Breast epithelium (tissue), 4 donors: ENCODE measurements at regions not wholly inside any gene's neighbourhood (a gene's known extent, or its start where the extent isn't known, plus 50 kb on each side); places are given as distances from the start of the nearest gene placed in this dataset.

Experiments
- DNase-seq, 2 donors: peaks; one replicate each; pipeline ENCODE4 v3.0.0-alpha.2; 2019; ENCODE audit warnings: low spot score in 2 of 2
- H3K27ac ChIP-seq, 2 donors: fragments of 200-600 bp; sonication (generic) in 1 of 2; one replicate each; pipeline ENCODE4 v1.5.1; 2016 to 2019; ENCODE audit warnings: mild to moderate bottlenecking in 1 of 2
- H3K27me3 ChIP-seq, 2 donors: fragments of 200-600 bp; sonication (generic) in 1 of 2; one replicate each; pipeline versions ENCODE4 v1.5.1 to v1.6.0; 2017 to 2019; ENCODE audit warnings: control low read depth in 1 of 2, mild to moderate bottlenecking in 1 of 2
- H3K36me3 ChIP-seq: fragments of 200-600 bp; one replicate; pipeline ENCODE4 v1.5.1; 2019
- H3K4me1 ChIP-seq, 2 donors: fragments of 200-600 bp; sonication (generic); one replicate each; pipeline ENCODE4 v1.5.1; 2016 to 2019; ENCODE audit warnings: control low read depth in 1 of 2
- H3K4me3 ChIP-seq, 3 donors: fragments of 200-600 bp; sonication (generic); 1 replicate in 2 of 3; 2 replicates in 1 of 3; pipeline ENCODE4 v1.5.1; 2016 to 2019; ENCODE audit warnings: mild to moderate bottlenecking in 3 of 3, moderate library complexity in 2 of 3
- H3K9me3 ChIP-seq, 2 donors: fragments of 200-600 bp; sonication (generic) in 1 of 2; one replicate each; pipeline ENCODE4 v1.5.1; 2016 to 2019; ENCODE audit warnings: control low read depth in 1 of 2
- CTCF ChIP-seq, 3 donors: fragments of 450-650 bp; IDR thresholded peaks; one replicate each; pipeline ENCODE4 v1.5.1; 2016 to 2017; ENCODE audit warnings: antibody characterized with exemption in 3 of 3, mild to moderate bottlenecking in 3 of 3, moderate library complexity in 3 of 3
- POLR2A ChIP-seq: fragments of 450-650 bp; IDR thresholded peaks from one replicate; pipeline ENCODE4 v1.6.1; 2016; ENCODE audit warnings: antibody characterized with exemption, mild to moderate bottlenecking, moderate library complexity
- POLR2AphosphoS5 ChIP-seq, 3 donors: sonication (generic); formaldehyde crosslinking; IDR thresholded peaks; one replicate each; pipeline ENCODE4 v1.6.1; 2017; ENCODE audit warnings: antibody characterized with exemption in 3 of 3
- intact Hi-C: fragments of 100-400 bp; cut with DNase I; formaldehyde crosslinking; loops from one replicate; pipeline ENCODE4 v1.15.1; 2023; ENCODE audit warnings: low total_unique reads

- no peaks in the 10 kb centered on the region for H3K4me1 ChIP-seq
- H3K27ac ChIP-seq = no peak overlapping the region
- no peak overlapping the region for H3K4me3 ChIP-seq
- intact Hi-C loops = no loop called here
- no peaks in the 10 kb centered on the region for H3K27me3 ChIP-seq
- DNase-seq = no peak
- no peaks in the 10 kb centered on the region for H3K9me3 ChIP-seq
- no peaks in the 10 kb centered on the region for H3K36me3 ChIP-seq
- TF ChIP-seq CTCF (IDR thresholded peaks at IDR 0.05) (no peak), POLR2AphosphoS5 (IDR thresholded peaks at IDR 0.05) (no peak), POLR2A (no peak)
Measured at GRCh38 chr11:109648804-109649203, 226.8 kb downstream of the C11orf87 start.

- no peak for TF ChIP-seq CTCF (IDR thresholded peaks at IDR 0.05)
- TF ChIP-seq POLR2A = no peak
- Histone ChIP-seq H3K9me3 (no peaks in the 10 kb centered on the region), H3K4me3 (no peak overlapping the region), H3K27ac (no peak overlapping the region), H3K27me3 (no peaks in the 10 kb centered on the region), H3K4me1 (no peaks in the 10 kb centered on the region), H3K36me3 (no peaks in the 10 kb centered on the region)
- DNase-seq = no peak
- intact Hi-C loops = no loop called here
Measured at GRCh38 chr11:109654091-109654490, 232.1 kb downstream of the C11orf87 start.

- Histone ChIP-seq H3K27me3 (no peaks in the 10 kb centered on the region), H3K4me1 (no peaks in the 10 kb centered on the region), H3K36me3 (no peaks in the 10 kb centered on the region), H3K27ac (no peak overlapping the region), H3K4me3 (no peak overlapping the region), H3K9me3 (no peaks in the 10 kb centered on the region)
- no peak for DNase-seq
- intact Hi-C loops = no loop called here
- TF ChIP-seq CTCF (IDR thresholded peaks at IDR 0.05) = no peak
- TF ChIP-seq POLR2A = no peak
- TF ChIP-seq POLR2AphosphoS5 (IDR thresholded peaks at IDR 0.05) = no peak
Measured at GRCh38 chr11:109658190-109658589, 236.2 kb downstream of the C11orf87 start.

- Histone ChIP-seq H3K4me3 (no peak overlapping the region), H3K36me3 (no peaks in the 10 kb centered on the region), H3K4me1 (no peaks in the 10 kb centered on the region), H3K9me3 (peaks cover 0 to 12% of the 10 kb centered on the region in 2 donors), H3K27ac (no peak overlapping the region), H3K27me3 (no peaks in the 10 kb centered on the region)
- no peak for DNase-seq
- intact Hi-C loops = no loop called here
- no peak for TF ChIP-seq CTCF (IDR thresholded peaks at IDR 0.05)
- no peak for TF ChIP-seq POLR2A
- TF ChIP-seq POLR2AphosphoS5 (IDR thresholded peaks at IDR 0.05) = no peak
Measured at GRCh38 chr11:109667719-109668118, 245.7 kb downstream of the C11orf87 start.

GRCh38 chr11:109668973-109669634, 247.1 kb downstream of the C11orf87 start:
- H3K27me3 ChIP-seq = no peaks in the 10 kb centered on the region
- H3K36me3 ChIP-seq = no peaks in the 10 kb centered on the region
- TF ChIP-seq POLR2A = no peak
- TF ChIP-seq CTCF (IDR thresholded peaks at IDR 0.05) = no peak
- no peak for TF ChIP-seq POLR2AphosphoS5 (IDR thresholded peaks at IDR 0.05)
- peaks cover 0 to 12% of the 10 kb centered on the region in 2 donors for H3K9me3 ChIP-seq
- no peak for DNase-seq
- no peaks in the 10 kb centered on the region for H3K4me1 ChIP-seq
- no peak overlapping the region for H3K27ac ChIP-seq
- H3K4me3 ChIP-seq = no peak overlapping the region
- intact Hi-C loops = no loop called here
